GM23338 (cell line): ENCODE measurements at regions not wholly inside any gene's neighbourhood (a gene's known extent, or its start where the extent isn't known, plus 50 kb on each side); places are given as distances from the start of the nearest gene placed in this dataset.

Experiments
- ATAC-seq: fragments of 200-7000 bp; cut with Tn5 transposase; 3 replicates; pipeline ENCODE4 v1.9.1; 2020
- DNase-seq: peaks from one replicate; pipeline ENCODE4 v3.0.0-alpha.2; 2015; ENCODE audit warnings: low spot score
- H2AFZ ChIP-seq: fragments of 200-600 bp; sonication (generic); 2 replicates; pipeline ENCODE4 v1.8.0; 2016; ENCODE audit warnings: antibody characterized with exemption, mild to moderate bottlenecking, moderate library complexity
- H3F3A ChIP-seq: fragments of 200-600 bp; sonication (generic); replicated peaks from 2 replicates; pipeline ENCODE4 v1.8.0; 2017; ENCODE audit warnings: antibody characterized with exemption, mixed run types, low read depth
- H3K27ac ChIP-seq: fragments of 200-600 bp; sonication (generic); 2 replicates; pipeline ENCODE4 v1.6.1; 2016; ENCODE audit warnings: low read depth
- H3K27me3 ChIP-seq: fragments of 200-600 bp; sonication (generic); 2 replicates; pipeline ENCODE4 v1.8.0; 2016; ENCODE audit warnings: mild to moderate bottlenecking, mixed run types, moderate library complexity; ENCODE audit not compliant: insufficient read depth
- H3K36me3 ChIP-seq: fragments of 200-600 bp; sonication (generic); 2 replicates; pipeline ENCODE4 v1.8.0; 2016; ENCODE audit warnings: mild to moderate bottlenecking; ENCODE audit not compliant: insufficient read depth
- H3K4me1 ChIP-seq: fragments of 200-600 bp; sonication (generic); 2 replicates; pipeline ENCODE4 v1.8.0; 2016; ENCODE audit warnings: mild to moderate bottlenecking, moderate library complexity; ENCODE audit not compliant: insufficient read depth
- H3K4me2 ChIP-seq: fragments of 200-600 bp; sonication (generic); 2 replicates; pipeline ENCODE4 v1.7.1; 2017; ENCODE audit warnings: mixed run types
- H3K4me3 ChIP-seq: fragments of 200-600 bp; sonication (generic); 2 replicates; pipeline ENCODE4 v1.6.1; 2016; ENCODE audit warnings: mixed run types
- H3K79me2 ChIP-seq: fragments of 200-600 bp; sonication (generic); replicated peaks from 2 replicates; pipeline ENCODE4 v1.8.0; 2017; ENCODE audit warnings: mild to moderate bottlenecking; ENCODE audit not compliant: insufficient read depth
- H3K9me2 ChIP-seq: fragments of 200-600 bp; sonication (generic); 2 replicates; pipeline ENCODE4 v1.8.0; 2017; ENCODE audit not compliant: insufficient read depth
- H4K20me1 ChIP-seq: fragments of 200-600 bp; sonication (generic); replicated peaks from 2 replicates; pipeline ENCODE4 v1.8.0; 2017; ENCODE audit warnings: mild to moderate bottlenecking; ENCODE audit not compliant: insufficient read depth
- H3K27ac Mint-ChIP-seq: 2 replicates; pipeline ENCODE4 v1.8.0; 2020; ENCODE audit warnings: inconsistent platforms, mild to moderate bottlenecking, moderate library complexity, mixed read lengths
- H3K27me3 Mint-ChIP-seq: 3 replicates; pipeline ENCODE4 v1.8.0; 2022; ENCODE audit warnings: low read depth, mild to moderate bottlenecking, moderate library complexity, mixed read lengths, inconsistent platforms; ENCODE audit not compliant: insufficient read depth, poor library complexity
- H3K36me3 Mint-ChIP-seq: 3 replicates; pipeline ENCODE4 v1.8.0; 2021; ENCODE audit warnings: low read depth, mild to moderate bottlenecking, inconsistent platforms, moderate library complexity, mixed read lengths
- H3K4me1 Mint-ChIP-seq: 3 replicates; pipeline ENCODE4 v1.8.0; 2020; ENCODE audit warnings: mild to moderate bottlenecking, inconsistent platforms, mixed read lengths
- H3K4me3 Mint-ChIP-seq: 3 replicates; pipeline ENCODE4 v1.8.0; 2021; ENCODE audit warnings: moderate library complexity, mild to moderate bottlenecking, inconsistent platforms, mixed read lengths
- H3K9me3 Mint-ChIP-seq: 3 replicates; pipeline ENCODE4 v1.8.0; 2020; ENCODE audit warnings: moderate library complexity, mild to moderate bottlenecking, inconsistent platforms, mixed read lengths
- CREB1 ChIP-seq: fragments of 250-450 bp; sonication (Bioruptor Pico); IDR thresholded peaks from 2 replicates; pipeline ENCODE4 v1.5.0; 2020; ENCODE audit warnings: low read depth, mild to moderate bottlenecking, moderate library complexity
- CTCF ChIP-seq, 2 experiments: fragments of 200-600 bp in 1 of 2; sonication (generic) in 1 of 2; conservative IDR thresholded peaks; 2 replicates each; pipeline versions ENCODE4 v1.5.1 to v1.6.1; 2016 to 2017; ENCODE audit warnings: antibody characterized with exemption in 2 of 2, low read depth in 2 of 2, mild to moderate bottlenecking in 2 of 2, moderate library complexity in 1 of 2
- EZH2 ChIP-seq: fragments of 200-600 bp; sonication (generic); IDR thresholded peaks from one replicate; pipeline ENCODE4 v1.8.0; 2017; ENCODE audit warnings: antibody characterized with exemption, mild to moderate bottlenecking, low read depth; ENCODE audit not compliant: unreplicated experiment
- EZH2phosphoT487 ChIP-seq: fragments of 200-600 bp; sonication (generic); IDR thresholded peaks from one replicate; pipeline ENCODE4 v1.8.1; 2018; ENCODE audit warnings: antibody characterized with exemption; ENCODE audit not compliant: unreplicated experiment
- JUNB ChIP-seq: IDR thresholded peaks from one replicate; pipeline ENCODE4 v1.6.1; 2016; ENCODE audit warnings: antibody characterized with exemption; ENCODE audit not compliant: unreplicated experiment
- NANOG ChIP-seq: IDR thresholded peaks from 2 replicates; pipeline ENCODE4 v1.6.1; 2016; ENCODE audit warnings: antibody characterized with exemption, borderline replicate concordance
- POLR2AphosphoS5 ChIP-seq: IDR thresholded peaks from 2 replicates; pipeline ENCODE4 v1.6.1; 2016; ENCODE audit warnings: antibody characterized with exemption, low read depth
- STAT1 ChIP-seq: IDR thresholded peaks from one replicate; pipeline ENCODE4 v1.6.1; 2016; ENCODE audit warnings: antibody characterized with exemption; ENCODE audit not compliant: unreplicated experiment
- ZNF114 ChIP-seq: fragments of 250-450 bp; sonication (Bioruptor Pico); IDR thresholded peaks from 2 replicates; pipeline ENCODE4 v1.5.0; 2020; ENCODE audit warnings: mild to moderate bottlenecking, moderate library complexity
- ZNF331 ChIP-seq: fragments of 250-450 bp; sonication (Bioruptor Pico); IDR thresholded peaks from 2 replicates; pipeline ENCODE4 v1.5.0; 2020; ENCODE audit warnings: low read depth, mild to moderate bottlenecking, moderate library complexity
- ZNF462 ChIP-seq: fragments of 250-450 bp; sonication (Bioruptor Pico); IDR thresholded peaks from 2 replicates; pipeline ENCODE4 v1.5.0; 2020; ENCODE audit warnings: mild to moderate bottlenecking, moderate library complexity
- TF ChIP-seq, protein P1 (sequence below): IDR thresholded peaks from one replicate; pipeline ENCODE4 v1.6.1; 2018; ENCODE audit warnings: antibody characterized with exemption; ENCODE audit not compliant: unreplicated experiment
- TF ChIP-seq, protein P2 (sequence below): IDR thresholded peaks from 2 replicates; pipeline ENCODE4 v1.6.1; 2016; ENCODE audit warnings: antibody characterized with exemption

GRCh38 chr6:137311940-137312339 is 92.8 kb upstream of the IFNGR1 start:
- Histone ChIP-seq H4K20me1 (no peaks in the 10 kb centered on the region), H3F3A (no peaks in the 10 kb centered on the region), H3K4me2 (no peak overlapping the region), H3K4me1 (peaks cover 17% of the 10 kb centered on the region), H3K27ac (no peak overlapping the region), H2AFZ (no peak overlapping the region), H3K4me3 (no peak overlapping the region), H3K36me3 (no peaks in the 10 kb centered on the region), H3K79me2 (no peaks in the 10 kb centered on the region), H3K27me3 (no peaks in the 10 kb centered on the region), H3K9me2 (no peaks in the 10 kb centered on the region)
- H3K9me3 Mint-ChIP-seq = no peaks in the 10 kb centered on the region
- DNase-seq = no peak
- no peaks in the 10 kb centered on the region for H3K36me3 Mint-ChIP-seq
- ATAC-seq = no peak
- no peaks in the 10 kb centered on the region for H3K27me3 Mint-ChIP-seq
- TF ChIP-seq STAT1 = no peak
- no peak for TF ChIP-seq POLR2AphosphoS5
- TF ChIP-seq ZNF331 (CRISPR knock-in tag) = no peak
- no peak for TF ChIP-seq CREB1
- no peak for TF ChIP-seq EZH2
- TF ChIP-seq ZNF462 = no peak
- TF ChIP-seq EZH2phosphoT487 = no peak
- TF ChIP-seq JUNB = no peak
- no peak for TF ChIP-seq ZNF114 (CRISPR knock-in tag)
- TF ChIP-seq, protein P1, sequence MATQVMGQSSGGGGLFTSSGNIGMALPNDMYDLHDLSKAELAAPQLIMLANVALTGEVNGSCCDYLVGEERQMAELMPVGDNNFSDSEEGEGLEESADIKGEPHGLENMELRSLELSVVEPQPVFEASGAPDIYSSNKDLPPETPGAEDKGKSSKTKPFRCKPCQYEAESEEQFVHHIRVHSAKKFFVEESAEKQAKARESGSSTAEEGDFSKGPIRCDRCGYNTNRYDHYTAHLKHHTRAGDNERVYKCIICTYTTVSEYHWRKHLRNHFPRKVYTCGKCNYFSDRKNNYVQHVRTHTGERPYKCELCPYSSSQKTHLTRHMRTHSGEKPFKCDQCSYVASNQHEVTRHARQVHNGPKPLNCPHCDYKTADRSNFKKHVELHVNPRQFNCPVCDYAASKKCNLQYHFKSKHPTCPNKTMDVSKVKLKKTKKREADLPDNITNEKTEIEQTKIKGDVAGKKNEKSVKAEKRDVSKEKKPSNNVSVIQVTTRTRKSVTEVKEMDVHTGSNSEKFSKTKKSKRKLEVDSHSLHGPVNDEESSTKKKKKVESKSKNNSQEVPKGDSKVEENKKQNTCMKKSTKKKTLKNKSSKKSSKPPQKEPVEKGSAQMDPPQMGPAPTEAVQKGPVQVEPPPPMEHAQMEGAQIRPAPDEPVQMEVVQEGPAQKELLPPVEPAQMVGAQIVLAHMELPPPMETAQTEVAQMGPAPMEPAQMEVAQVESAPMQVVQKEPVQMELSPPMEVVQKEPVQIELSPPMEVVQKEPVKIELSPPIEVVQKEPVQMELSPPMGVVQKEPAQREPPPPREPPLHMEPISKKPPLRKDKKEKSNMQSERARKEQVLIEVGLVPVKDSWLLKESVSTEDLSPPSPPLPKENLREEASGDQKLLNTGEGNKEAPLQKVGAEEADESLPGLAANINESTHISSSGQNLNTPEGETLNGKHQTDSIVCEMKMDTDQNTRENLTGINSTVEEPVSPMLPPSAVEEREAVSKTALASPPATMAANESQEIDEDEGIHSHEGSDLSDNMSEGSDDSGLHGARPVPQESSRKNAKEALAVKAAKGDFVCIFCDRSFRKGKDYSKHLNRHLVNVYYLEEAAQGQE = no peak
- TF ChIP-seq CTCF (conservative IDR thresholded peaks at IDR 0.05; ENCODE audit: low read depth in 2 of 2) = no peak
- TF ChIP-seq NANOG = no peak
- TF ChIP-seq, protein P2, sequence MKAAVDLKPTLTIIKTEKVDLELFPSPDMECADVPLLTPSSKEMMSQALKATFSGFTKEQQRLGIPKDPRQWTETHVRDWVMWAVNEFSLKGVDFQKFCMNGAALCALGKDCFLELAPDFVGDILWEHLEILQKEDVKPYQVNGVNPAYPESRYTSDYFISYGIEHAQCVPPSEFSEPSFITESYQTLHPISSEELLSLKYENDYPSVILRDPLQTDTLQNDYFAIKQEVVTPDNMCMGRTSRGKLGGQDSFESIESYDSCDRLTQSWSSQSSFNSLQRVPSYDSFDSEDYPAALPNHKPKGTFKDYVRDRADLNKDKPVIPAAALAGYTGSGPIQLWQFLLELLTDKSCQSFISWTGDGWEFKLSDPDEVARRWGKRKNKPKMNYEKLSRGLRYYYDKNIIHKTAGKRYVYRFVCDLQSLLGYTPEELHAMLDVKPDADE = no peak
- H3K4me3 Mint-ChIP-seq = no peak overlapping the region
- no peak overlapping the region for H3K27ac Mint-ChIP-seq
- H3K4me1 Mint-ChIP-seq = peaks cover 35% of the 10 kb centered on the region
